HEK293T (cell line): ENCODE measurements at regions not wholly inside any gene's neighbourhood (a gene's known extent, or its start where the extent isn't known, plus 50 kb on each side); places are given as distances from the start of the nearest gene placed in this dataset.

Experiments used
- CTCF ChIA-PET: fragments of 350-600 bp; formaldehyde crosslinking; extraction: SDS; loops from one replicate; lab custom pipeline; 2021; ENCODE audit warnings: antibody characterized with exemption, inconsistent platforms; lab: Yijun Ruan, JAX
- POLR2A ChIA-PET: fragments of 350-600 bp; formaldehyde crosslinking; extraction: SDS; loops from one replicate; lab custom pipeline; 2020; ENCODE audit warnings: antibody characterized with exemption, inconsistent platforms; lab: Yijun Ruan, JAX
- DNase-seq: peaks from one replicate; pipeline ENCODE4 v3.0.0; 2012; ENCODE audit warnings: mixed read lengths; ENCODE audit errors: extremely low spot score
- ARNT ChIP-seq: fragments of 450-650 bp; IDR thresholded peaks from 2 replicates; pipeline ENCODE4 v1.6.1; 2017; ENCODE audit warnings: mild to moderate bottlenecking
- BHLHE40 ChIP-seq: fragments of 450-650 bp; IDR thresholded peaks from 2 replicates; pipeline ENCODE4 v1.6.1; 2016; ENCODE audit warnings: mild to moderate bottlenecking, moderate library complexity, borderline replicate concordance
- CTBP1 ChIP-seq: fragments of 450-650 bp; IDR thresholded peaks from 2 replicates; pipeline ENCODE4 v1.6.1; 2016; ENCODE audit warnings: borderline replicate concordance
- ELF4 ChIP-seq: fragments of 450-650 bp; IDR thresholded peaks from 2 replicates; pipeline ENCODE4 v1.6.1; 2017; ENCODE audit warnings: antibody characterized with exemption
- FOXA1 ChIP-seq: fragments of 450-650 bp; IDR thresholded peaks from 2 replicates; pipeline ENCODE4 v1.6.1; 2016; ENCODE audit warnings: mild to moderate bottlenecking
- FOXK2 ChIP-seq: fragments of 450-650 bp; IDR thresholded peaks from 2 replicates; pipeline ENCODE4 v1.6.1; 2016; ENCODE audit warnings: mild to moderate bottlenecking
- FOXM1 ChIP-seq: fragments of 450-650 bp; IDR thresholded peaks from 2 replicates; pipeline ENCODE4 v1.6.1; 2017; ENCODE audit warnings: mild to moderate bottlenecking, borderline replicate concordance
- HDGF ChIP-seq: fragments of 450-650 bp; IDR thresholded peaks from 2 replicates; pipeline ENCODE4 v1.6.1; 2017; ENCODE audit warnings: antibody characterized with exemption, borderline replicate concordance
- L3MBTL2 ChIP-seq: fragments of 450-650 bp; conservative IDR thresholded peaks from 2 replicates; pipeline ENCODE4 v1.6.1; 2016; ENCODE audit warnings: mild to moderate bottlenecking
- LEF1 ChIP-seq: fragments of 450-650 bp; IDR thresholded peaks from 2 replicates; pipeline ENCODE4 v1.6.1; 2017; ENCODE audit warnings: mild to moderate bottlenecking, borderline replicate concordance
- NFRKB ChIP-seq: fragments of 450-650 bp; IDR thresholded peaks from 2 replicates; pipeline ENCODE4 v1.6.1; 2016; ENCODE audit warnings: mild to moderate bottlenecking, moderate library complexity
- SP1 ChIP-seq: fragments of 450-650 bp; IDR thresholded peaks from 2 replicates; pipeline ENCODE4 v1.6.1; 2017
- SUZ12 ChIP-seq: fragments of 450-650 bp; IDR thresholded peaks from 2 replicates; pipeline ENCODE4 v1.6.1; 2016; ENCODE audit warnings: mild to moderate bottlenecking
- TARDBP ChIP-seq: fragments of 450-650 bp; IDR thresholded peaks from 2 replicates; pipeline ENCODE4 v1.6.1; 2016
- ZNF384 ChIP-seq: fragments of 450-650 bp; IDR thresholded peaks from 2 replicates; pipeline ENCODE4 v1.6.1; 2016
- TF ChIP-seq, protein P1 (sequence below): fragments of 450-650 bp; IDR thresholded peaks from 2 replicates; pipeline ENCODE4 v1.6.1; 2016

DNA sequence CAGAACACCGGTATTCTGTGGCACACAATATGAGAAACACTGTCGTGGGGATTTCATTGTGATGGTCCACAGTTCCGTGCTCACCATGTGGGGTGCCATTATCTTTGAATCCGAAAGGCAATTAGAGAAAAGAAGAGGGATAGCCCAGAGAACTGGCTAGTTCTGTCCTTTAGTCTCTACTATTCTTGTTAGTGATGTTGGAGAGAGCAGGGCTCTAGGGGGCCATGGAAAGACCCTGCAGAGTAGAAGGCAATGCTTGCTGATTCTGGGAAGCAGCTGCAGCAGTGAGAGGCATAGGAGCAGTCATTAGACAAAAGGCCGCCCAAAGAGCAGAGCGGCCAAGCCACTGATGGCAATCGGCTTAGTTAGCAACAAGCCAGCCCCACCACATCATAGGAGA is 146.3 kb downstream of the TSEN15 start:
- DNase-seq, result no peak
- ChIA-PET CTCF (no interaction called here), POLR2A (no interaction called here)
- no peak for TF ChIP-seq SP1
- TF ChIP-seq FOXK2, result no peak
- TF ChIP-seq, protein P1, sequence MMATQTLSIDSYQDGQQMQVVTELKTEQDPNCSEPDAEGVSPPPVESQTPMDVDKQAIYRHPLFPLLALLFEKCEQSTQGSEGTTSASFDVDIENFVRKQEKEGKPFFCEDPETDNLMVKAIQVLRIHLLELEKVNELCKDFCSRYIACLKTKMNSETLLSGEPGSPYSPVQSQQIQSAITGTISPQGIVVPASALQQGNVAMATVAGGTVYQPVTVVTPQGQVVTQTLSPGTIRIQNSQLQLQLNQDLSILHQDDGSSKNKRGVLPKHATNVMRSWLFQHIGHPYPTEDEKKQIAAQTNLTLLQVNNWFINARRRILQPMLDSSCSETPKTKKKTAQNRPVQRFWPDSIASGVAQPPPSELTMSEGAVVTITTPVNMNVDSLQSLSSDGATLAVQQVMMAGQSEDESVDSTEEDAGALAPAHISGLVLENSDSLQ, result no peak
- TF ChIP-seq L3MBTL2, result no peak
- TF ChIP-seq LEF1, result no peak
- no peak for TF ChIP-seq NFRKB
- TF ChIP-seq SUZ12, result no peak
- TF ChIP-seq HDGF, result no peak
- no peak for TF ChIP-seq FOXA1
- no peak for TF ChIP-seq ZNF384

DNA sequence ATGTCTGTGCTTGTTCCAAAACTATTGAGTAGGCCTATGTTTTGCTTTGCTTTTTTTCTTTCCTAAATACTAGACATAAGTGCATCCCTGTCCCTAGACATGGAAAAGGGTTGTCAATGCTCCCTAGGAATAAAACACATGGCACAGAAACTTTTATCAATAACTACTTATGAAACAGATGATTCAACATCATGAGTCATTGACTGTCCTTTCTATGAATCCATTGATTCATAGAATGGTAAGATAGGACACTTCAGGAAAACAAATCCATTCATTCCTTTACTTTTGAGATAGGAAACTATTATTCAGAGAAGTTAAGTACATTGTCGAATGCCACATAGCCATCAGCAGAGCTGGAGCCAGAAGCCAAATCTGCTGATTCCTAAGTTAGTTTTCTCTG is 147.5 kb downstream of the TSEN15 start:
- no peak for TF ChIP-seq ELF4
- no peak for TF ChIP-seq BHLHE40
- no peak for TF ChIP-seq TARDBP
- TF ChIP-seq ARNT, result no peak
- TF ChIP-seq, protein P1, result no peak
- CTCF ChIA-PET, result no interaction called here
- DNase-seq, result no peak
- POLR2A ChIA-PET, result no interaction called here

DNA sequence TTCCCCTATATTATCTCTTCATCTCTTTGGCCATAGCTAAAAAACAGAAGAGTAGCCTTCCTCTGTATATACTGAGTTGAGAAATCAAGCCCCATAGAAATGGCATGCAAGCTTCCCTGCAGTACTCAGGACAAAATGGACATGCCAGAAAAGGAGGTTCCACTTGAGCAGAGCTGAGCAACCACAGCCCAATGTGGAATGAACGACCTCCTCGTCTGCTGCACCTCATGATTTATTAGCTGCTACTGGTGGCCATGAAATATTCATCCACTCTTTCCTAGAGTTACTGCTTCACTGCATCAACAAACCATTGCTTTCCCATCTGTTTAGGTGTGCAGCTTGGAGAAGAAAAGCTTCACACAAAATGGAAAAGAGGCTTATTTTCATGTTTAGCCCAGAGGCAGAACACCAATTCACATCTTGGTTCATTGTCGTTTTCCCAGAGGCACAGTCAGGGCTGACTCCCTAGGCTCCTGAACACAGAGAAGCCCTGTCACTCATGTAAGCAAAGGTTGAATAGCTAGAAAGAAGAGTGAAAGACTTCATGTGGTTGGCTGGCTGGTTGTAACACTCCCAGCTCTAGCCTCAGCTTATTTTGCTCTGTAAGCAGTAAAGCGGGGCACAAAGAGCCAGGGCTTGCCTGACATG is 148.0 kb downstream of the TSEN15 start:
- TF ChIP-seq CTBP1 (no peak), ELF4 (no peak), BHLHE40 (no peak), NFRKB (no peak), FOXK2 (no peak)
- TF ChIP-seq, protein P1, result no peak
- CTCF ChIA-PET, result no interaction called here
- POLR2A ChIA-PET, result no interaction called here
- no peak for DNase-seq

DNA sequence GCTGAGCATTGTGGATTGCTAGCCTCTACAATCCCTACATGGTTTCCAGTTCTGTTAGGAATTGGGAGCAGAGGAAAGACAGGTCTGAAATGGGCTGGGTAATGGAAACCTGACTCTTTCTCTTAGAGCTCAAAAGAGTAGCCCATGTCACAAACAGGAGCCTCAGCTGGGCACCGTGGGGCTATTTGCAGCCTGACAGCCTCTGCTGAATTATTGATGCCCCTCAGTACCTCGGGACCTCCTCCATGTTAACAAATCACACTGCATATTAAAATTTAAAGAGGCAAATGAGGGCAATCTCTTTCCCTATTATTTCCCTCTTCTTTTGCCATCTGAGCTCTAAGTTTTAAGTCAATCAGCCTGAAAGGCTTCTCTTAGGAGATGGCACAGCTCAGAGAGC is 157.1 kb downstream of the TSEN15 start:
- no peak for TF ChIP-seq SP1
- TF ChIP-seq SUZ12, result no peak
- TF ChIP-seq TARDBP, result no peak
- TF ChIP-seq FOXM1, result no peak
- TF ChIP-seq, protein P1, result no peak
- no peak for TF ChIP-seq ARNT
- TF ChIP-seq FOXA1, result no peak
- no peak for TF ChIP-seq LEF1
- no peak for TF ChIP-seq HDGF
- no peak for TF ChIP-seq ZNF384
- TF ChIP-seq L3MBTL2, result no peak
- no peak for TF ChIP-seq CTBP1
- no peak for TF ChIP-seq BHLHE40
- TF ChIP-seq NFRKB, result no peak
- POLR2A ChIA-PET, result no interaction called here
- CTCF ChIA-PET, result no interaction called here
- no peak for DNase-seq

DNA sequence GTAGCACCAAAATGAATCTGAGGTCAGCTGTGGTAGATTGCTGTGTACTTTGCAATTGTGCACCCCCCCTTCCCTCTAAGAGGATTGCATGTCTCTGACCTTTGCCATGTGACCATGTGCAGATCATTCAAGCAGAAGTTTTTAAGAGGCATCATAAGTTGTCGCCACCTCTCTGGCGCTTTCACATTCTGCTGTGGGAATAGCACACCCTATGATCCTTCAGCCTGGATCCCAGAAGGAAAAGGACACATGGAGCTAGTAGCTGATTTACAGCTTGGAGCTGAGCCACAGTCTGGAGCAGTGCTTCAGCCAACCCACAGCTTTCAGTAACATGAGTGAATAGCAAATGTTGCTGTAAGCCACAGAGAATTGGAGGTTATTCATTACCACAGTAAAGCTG is 158.5 kb downstream of the TSEN15 start:
- ChIA-PET POLR2A (no interaction called here), CTCF (no interaction called here)
- DNase-seq, result no peak
- no peak for TF ChIP-seq ELF4
- no peak for TF ChIP-seq LEF1
- TF ChIP-seq FOXA1, result no peak
- no peak for TF ChIP-seq ZNF384
- TF ChIP-seq FOXK2, result no peak
- TF ChIP-seq NFRKB, result no peak
- no peak for TF ChIP-seq ARNT
- TF ChIP-seq L3MBTL2, result no peak
- no peak for TF ChIP-seq SUZ12
- TF ChIP-seq TARDBP, result no peak

DNA sequence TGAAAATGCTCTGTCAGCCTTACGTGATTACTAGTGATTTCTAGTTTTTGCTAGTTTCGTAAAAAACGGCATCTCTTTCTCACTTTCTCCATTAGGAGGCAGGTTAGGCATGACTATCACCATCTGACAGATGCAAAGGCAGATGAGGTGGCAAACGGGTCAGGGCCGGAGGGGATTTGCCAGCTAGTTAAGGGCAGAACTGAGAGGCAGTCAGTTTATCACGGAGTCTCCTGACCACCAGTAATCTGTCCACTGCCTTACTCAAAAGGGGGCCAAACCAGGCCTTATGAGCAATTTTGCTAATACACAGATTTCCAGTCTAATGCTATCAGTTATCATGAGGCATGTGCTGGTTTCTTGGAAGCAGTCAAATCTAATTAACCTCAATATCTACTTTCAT is 159.3 kb downstream of the TSEN15 start:
- no peak for DNase-seq
- ChIA-PET CTCF (no interaction called here), POLR2A (no interaction called here)
- no peak for TF ChIP-seq ARNT
- TF ChIP-seq LEF1, result no peak
- no peak for TF ChIP-seq FOXM1
- no peak for TF ChIP-seq NFRKB
- TF ChIP-seq BHLHE40, result no peak
- no peak for TF ChIP-seq HDGF
- no peak for TF ChIP-seq SP1
- no peak for TF ChIP-seq ZNF384
